Sigmoid colon (tissue), 4 donors: ENCODE measurements at regions not wholly inside any gene's neighbourhood (a gene's known extent, or its start where the extent isn't known, plus 50 kb on each side); places are given as distances from the start of the nearest gene placed in this dataset.

Source experiments
- CTCF ChIP-seq, 4 experiments: fragments of 450-650 bp in 3 of 4; fragments of 200-600 bp in 1 of 4; IDR thresholded peaks; one replicate each; pipeline ENCODE4 v1.5.1; 2016 to 2019; ENCODE audit warnings: antibody characterized with exemption in 4 of 4, mild to moderate bottlenecking in 3 of 4, moderate library complexity in 2 of 4
- POLR2A ChIP-seq, 2 donors: fragments of 450-650 bp; IDR thresholded peaks; one replicate each; pipeline ENCODE4 v1.6.1; 2016; ENCODE audit warnings: antibody characterized with exemption in 2 of 2, mild to moderate bottlenecking in 2 of 2, moderate library complexity in 2 of 2
- POLR2AphosphoS5 ChIP-seq, 4 donors: sonication (generic); formaldehyde crosslinking; IDR thresholded peaks; one replicate each; pipeline ENCODE4 v1.6.1; 2017; ENCODE audit warnings: antibody characterized with exemption in 4 of 4

- TF ChIP-seq CTCF (IDR thresholded peaks at IDR 0.05) (no peak), POLR2A (IDR thresholded peaks at IDR 0.05) (no peak), POLR2AphosphoS5 (IDR thresholded peaks at IDR 0.05) (no peak)
Measured at GRCh38 chr6:147817042-147817689, 308.7 kb downstream of the SAMD5 start.
